Fibroblast of lung (primary cell): ENCODE measurements at regions not wholly inside any gene's neighbourhood (a gene's known extent, or its start where the extent isn't known, plus 50 kb on each side); places are given as distances from the start of the nearest gene placed in this dataset.

ENCODE experiments used
- DNase-seq, 2 donors: peaks; one replicate each; pipeline versions ENCODE4 v3.0.0 to v3.0.0-alpha.2; 2010; ENCODE audit warnings: low read depth in 2 of 2
- H2AFZ ChIP-seq: 2 replicates; pipeline ENCODE4 v1.5.1; 2012; ENCODE audit warnings: low read length, control low read depth, inconsistent platforms
- H3K27ac ChIP-seq: 2 replicates; pipeline ENCODE4 v1.5.1; 2011; ENCODE audit warnings: low read length, control low read depth; ENCODE audit not compliant: insufficient read depth
- H3K27me3 ChIP-seq: 2 replicates; pipeline ENCODE4 v1.5.1; 2011; ENCODE audit warnings: mild to moderate bottlenecking, low read length; ENCODE audit not compliant: control insufficient read depth, insufficient read depth
- H3K36me3 ChIP-seq: 2 replicates; pipeline ENCODE4 v1.5.1; 2011; ENCODE audit warnings: low read length; ENCODE audit not compliant: control insufficient read depth, insufficient read depth
- H3K4me1 ChIP-seq: 2 replicates; pipeline ENCODE4 v1.5.1; 2011; ENCODE audit warnings: low read length; ENCODE audit not compliant: control insufficient read depth, insufficient read depth; ENCODE audit errors: extremely low read depth
- H3K4me2 ChIP-seq: 2 replicates; pipeline ENCODE4 v1.5.1; 2011; ENCODE audit warnings: low read length, control low read depth; ENCODE audit not compliant: insufficient read depth; ENCODE audit errors: extremely low read depth
- H3K4me3 ChIP-seq, 4 experiments: fragments of 200-600 bp in 1 of 4; sonication (generic) in 1 of 4; replicated peaks in 1 of 4; 2 replicates each; pipeline ENCODE4 v1.5.1; 2011 to 2016; ENCODE audit warnings: low read length in 4 of 4, low read depth in 3 of 4, mild to moderate bottlenecking in 3 of 4, control low read depth in 2 of 4, inconsistent platforms in 1 of 4, mixed read lengths in 1 of 4; ENCODE audit not compliant: insufficient read depth in 1 of 4; ENCODE audit errors: control extremely low read depth in 1 of 4
- H3K79me2 ChIP-seq: 2 replicates; pipeline ENCODE4 v1.5.1; 2012; ENCODE audit warnings: mild to moderate bottlenecking, low read length, inconsistent platforms; ENCODE audit not compliant: control insufficient read depth, insufficient read depth
- H3K9ac ChIP-seq: 2 replicates; pipeline ENCODE4 v1.5.1; 2011; ENCODE audit warnings: mild to moderate bottlenecking, low read length, control low read depth; ENCODE audit not compliant: insufficient read depth
- H3K9me3 ChIP-seq: 2 replicates; pipeline ENCODE4 v1.5.1; 2012; ENCODE audit warnings: low read depth, low read length; ENCODE audit not compliant: control insufficient read depth, insufficient read depth
- H4K20me1 ChIP-seq: 2 replicates; pipeline ENCODE4 v1.5.1; 2011; ENCODE audit warnings: low read length; ENCODE audit not compliant: control insufficient read depth, insufficient read depth; ENCODE audit errors: extremely low read depth
- CTCF ChIP-seq, 2 donors: IDR thresholded peaks in 1 of 2; conservative IDR thresholded peaks in 1 of 2; 1 replicate in 1 of 2; 2 replicates in 1 of 2; pipeline ENCODE4 v1.5.1; 2011 to 2012; ENCODE audit warnings: low read length in 2 of 2, control low read depth in 1 of 2, inconsistent platforms in 1 of 2, low read depth in 1 of 2, mild to moderate bottlenecking in 1 of 2
- EZH2 ChIP-seq: IDR thresholded peaks from 2 replicates; pipeline ENCODE4 v1.5.1; 2012; ENCODE audit warnings: low read length, control low read depth, mild to moderate bottlenecking; ENCODE audit errors: missing control alignments

- Histone ChIP-seq H3K27ac (no peak overlapping the region), H3K27me3 (no peaks in the 10 kb centered on the region), H3K4me1 (peaks cover 2% of the 10 kb centered on the region), H3K9me3 (no peaks in the 10 kb centered on the region), H3K4me2 (no peak overlapping the region), H3K4me3 (no peak overlapping the region), H3K36me3 (no peaks in the 10 kb centered on the region), H2AFZ (no peak overlapping the region), H3K9ac (no peak overlapping the region), H3K79me2 (no peaks in the 10 kb centered on the region), H4K20me1 (no peaks in the 10 kb centered on the region)
- DNase-seq = no peak
- TF ChIP-seq CTCF (conservative IDR thresholded peaks at IDR 0.05 in 1 of 2, IDR thresholded peaks at IDR 0.05 in 1 of 2; ENCODE audit: low read depth in 1 of 2, low read length in 2 of 2) (no peak), EZH2 (no peak)
Measured at GRCh38 chr3:16051691-16052090, 122.8 kb upstream of the GALNT15 start.

- no peaks in the 10 kb centered on the region for H3K27me3 ChIP-seq
- no peak overlapping the region for H2AFZ ChIP-seq
- no peak overlapping the region for H3K4me2 ChIP-seq
- no peak overlapping the region for H3K4me3 ChIP-seq
- no peaks in the 10 kb centered on the region for H3K9me3 ChIP-seq
- H3K36me3 ChIP-seq = no peaks in the 10 kb centered on the region
- no peaks in the 10 kb centered on the region for H3K79me2 ChIP-seq
- peaks cover 2% of the 10 kb centered on the region for H3K4me1 ChIP-seq
- no peaks in the 10 kb centered on the region for H4K20me1 ChIP-seq
- H3K9ac ChIP-seq = no peak overlapping the region
- DNase-seq = no peak
- no peak overlapping the region for H3K27ac ChIP-seq
- no peak for TF ChIP-seq EZH2
- no peak for TF ChIP-seq CTCF (conservative IDR thresholded peaks at IDR 0.05 in 1 of 2, IDR thresholded peaks at IDR 0.05 in 1 of 2; ENCODE audit: low read depth in 1 of 2, low read length in 2 of 2)
Measured at GRCh38 chr3:16052964-16053363, 121.5 kb upstream of the GALNT15 start.

GRCh38 chr3:16053794-16054193, 120.7 kb upstream of the GALNT15 start:
- no peak overlapping the region for H3K27ac ChIP-seq
- H4K20me1 ChIP-seq = no peaks in the 10 kb centered on the region
- H2AFZ ChIP-seq = no peak overlapping the region
- H3K36me3 ChIP-seq = no peaks in the 10 kb centered on the region
- H3K27me3 ChIP-seq = no peaks in the 10 kb centered on the region
- H3K4me2 ChIP-seq = no peak overlapping the region
- peaks cover 3% of the 10 kb centered on the region for H3K4me1 ChIP-seq
- no peaks in the 10 kb centered on the region for H3K79me2 ChIP-seq
- H3K9me3 ChIP-seq = no peaks in the 10 kb centered on the region
- H3K9ac ChIP-seq = no peak overlapping the region
- no peak for TF ChIP-seq CTCF (conservative IDR thresholded peaks at IDR 0.05 in 1 of 2, IDR thresholded peaks at IDR 0.05 in 1 of 2; ENCODE audit: low read depth in 1 of 2, low read length in 2 of 2)
- no peak for TF ChIP-seq EZH2
- no peak overlapping the region for H3K4me3 ChIP-seq
- peak in 1 of 2 donors; percentile 75 for DNase-seq
